Small intestine (tissue), 7 donors: ENCODE measurements at regions not wholly inside any gene's neighbourhood (a gene's known extent, or its start where the extent isn't known, plus 50 kb on each side); places are given as distances from the start of the nearest gene placed in this dataset.

Source experiments
- DNase-seq, 2 donors: peaks; one replicate each; pipeline versions ENCODE4 v3.0.0 to v3.0.0-alpha.2; 2013
- FAIRE-seq: peaks from 2 replicates; lab custom pipeline; 2012; peaks lifted over from hg19 to GRCh38; lab: Jason Lieb, UNC
- H3K27ac ChIP-seq, 3 donors: one replicate each; pipeline ENCODE4 v1.5.1; 2013; ENCODE audit warnings: low read length in 2 of 3, mild to moderate bottlenecking in 2 of 3, control low read depth in 1 of 3, inconsistent platforms in 1 of 3, low read depth in 1 of 3, moderate library complexity in 1 of 3
- H3K27me3 ChIP-seq, 3 donors: one replicate each; pipeline ENCODE4 v1.6.1; 2013; ENCODE audit warnings: low read length in 3 of 3, inconsistent platforms in 1 of 3; ENCODE audit not compliant: control insufficient read depth in 3 of 3, insufficient read depth in 3 of 3
- H3K36me3 ChIP-seq, 3 donors: one replicate each; pipeline ENCODE4 v1.6.1; 2013; ENCODE audit warnings: low read length in 3 of 3, inconsistent platforms in 1 of 3, low read depth in 1 of 3, mild to moderate bottlenecking in 1 of 3, moderate library complexity in 1 of 3; ENCODE audit not compliant: control insufficient read depth in 3 of 3, insufficient read depth in 2 of 3
- H3K4me1 ChIP-seq, 3 donors: one replicate each; pipeline ENCODE4 v1.6.1; 2013; ENCODE audit warnings: low read length in 2 of 3, inconsistent platforms in 1 of 3, low read depth in 1 of 3, mild to moderate bottlenecking in 1 of 3, moderate library complexity in 1 of 3; ENCODE audit not compliant: control insufficient read depth in 3 of 3, insufficient read depth in 2 of 3
- H3K4me3 ChIP-seq, 3 donors: one replicate each; pipeline ENCODE4 v1.5.1; 2013; ENCODE audit warnings: low read length in 3 of 3, control low read depth in 1 of 3, inconsistent platforms in 1 of 3, low read depth in 1 of 3, mild to moderate bottlenecking in 1 of 3, moderate library complexity in 1 of 3
- H3K9me3 ChIP-seq, 2 donors: one replicate each; pipeline ENCODE4 v1.6.1; 2013; ENCODE audit warnings: low read depth in 1 of 2, low read length in 1 of 2; ENCODE audit not compliant: control insufficient read depth in 2 of 2, insufficient read depth in 1 of 2
- WGBS, 3 donors: extraction: QIAGEN DNeasy Blood & Tissue Kit; methylation state at CpG; one replicate each; pipeline ENCODE4 v1.1.7; 2013; 5-methylcytosine and 5-hydroxymethylcytosine counted together
- donor health status: healthy with polysubstance abuse.
- donor health status: control.
- donor health status: control.
- donor health status: Bipolar disorder and iron deficiency.
- donor health status: healthy.

DNA sequence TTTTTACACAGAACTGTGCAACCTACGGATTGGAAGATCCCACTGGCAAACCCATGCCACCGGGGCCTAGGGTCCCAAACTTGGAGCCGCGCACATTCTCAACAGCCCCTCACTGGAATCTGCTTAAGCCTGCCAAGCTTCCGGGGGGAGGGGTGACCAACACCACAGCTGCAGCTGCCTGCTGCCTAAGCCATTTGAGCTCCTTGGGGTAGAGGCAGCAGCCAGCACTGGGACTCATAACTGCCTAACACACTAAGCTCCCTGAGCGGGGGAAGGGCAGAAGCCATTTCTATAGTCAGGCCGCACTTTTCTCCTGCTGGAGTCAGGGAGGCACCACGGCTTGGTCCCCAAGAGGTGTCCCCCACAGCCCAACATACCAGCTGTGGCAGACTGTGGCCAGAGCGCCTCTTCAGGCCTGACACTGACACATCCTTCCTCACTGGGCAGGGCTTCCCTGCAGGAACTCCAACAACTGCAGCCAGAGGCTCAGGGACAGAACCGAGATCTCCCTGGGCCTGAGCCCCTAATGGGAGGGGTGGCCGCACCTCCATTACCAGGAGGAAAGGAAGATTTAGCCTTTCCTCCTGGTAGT lies 270.3 kb upstream of the ECI2 start:
- FAIRE-seq = no peak
- Histone ChIP-seq H3K27ac (no peak overlapping the region), H3K27me3 (peaks cover 0 to 1% (median 0%) of the 10 kb centered on the region in 3 donors), H3K4me3 (no peak overlapping the region), H3K4me1 (no peaks in the 10 kb centered on the region), H3K9me3 (no peaks in the 10 kb centered on the region), H3K36me3 (no peaks in the 10 kb centered on the region)
- DNase-seq = no peak
- WGBS, 3 donors = 78 to 86% (median 80%) methylated on average over 11 of the region's 11 CpGs

DNA sequence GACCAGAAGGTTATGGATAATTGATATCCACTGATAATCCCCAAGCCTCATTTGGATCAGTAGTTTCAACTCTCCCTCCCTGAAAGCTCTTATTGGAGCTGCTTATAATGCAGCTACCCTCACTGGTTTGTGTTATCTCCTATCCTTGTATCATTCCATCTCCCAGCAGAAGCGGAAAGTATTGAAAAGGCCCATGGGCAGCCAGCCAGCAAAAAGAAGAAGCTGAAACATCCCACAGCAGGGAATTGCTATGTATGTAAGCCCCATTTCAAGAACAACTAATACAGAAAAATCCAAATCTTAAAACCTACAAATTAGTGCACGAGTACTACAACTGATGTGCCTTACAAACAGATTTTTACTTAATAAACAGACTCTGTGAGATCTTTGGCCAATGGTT lies 269.0 kb upstream of the ECI2 start:
- H3K9me3 ChIP-seq = no peaks in the 10 kb centered on the region
- H3K27ac ChIP-seq = no peak overlapping the region
- 84 to 88% (median 86%) methylated on average over 2 of the region's 2 CpGs for WGBS, 3 donors
- H3K27me3 ChIP-seq = peaks cover 0 to 4% (median 0%) of the 10 kb centered on the region in 3 donors
- H3K4me1 ChIP-seq = no peaks in the 10 kb centered on the region
- no peak overlapping the region for H3K4me3 ChIP-seq
- no peaks in the 10 kb centered on the region for H3K36me3 ChIP-seq
- no peak for FAIRE-seq
- DNase-seq = no peak

DNA sequence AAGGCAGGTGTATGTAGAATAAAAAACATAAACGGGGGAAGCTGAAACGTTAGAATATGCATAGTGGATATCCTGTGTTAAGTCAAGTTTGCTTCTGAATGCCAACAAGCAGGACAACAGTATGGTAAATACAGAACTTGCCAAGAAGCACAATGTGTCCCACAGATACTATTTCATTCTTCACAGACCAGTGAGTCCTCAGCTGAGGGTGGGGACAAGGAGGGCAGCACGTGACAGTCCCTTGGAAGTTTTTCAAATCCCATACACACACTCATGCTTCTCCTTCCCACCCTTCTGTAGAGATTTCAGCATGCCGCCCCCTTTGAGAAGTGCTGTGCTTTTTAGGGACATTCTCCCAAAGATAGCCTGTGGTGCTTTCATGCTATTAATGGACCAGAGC lies 268.5 kb upstream of the ECI2 start:
- FAIRE-seq (no peak), DNase-seq (no peak)
- Histone ChIP-seq H3K9me3 (no peaks in the 10 kb centered on the region), H3K27ac (no peak overlapping the region), H3K4me3 (no peak overlapping the region), H3K4me1 (no peaks in the 10 kb centered on the region), H3K36me3 (no peaks in the 10 kb centered on the region), H3K27me3 (peaks cover 0 to 4% (median 0%) of the 10 kb centered on the region in 3 donors)
- WGBS, 3 donors = 62 to 73% (median 68%) methylated on average over 4 of the region's 4 CpGs

DNA sequence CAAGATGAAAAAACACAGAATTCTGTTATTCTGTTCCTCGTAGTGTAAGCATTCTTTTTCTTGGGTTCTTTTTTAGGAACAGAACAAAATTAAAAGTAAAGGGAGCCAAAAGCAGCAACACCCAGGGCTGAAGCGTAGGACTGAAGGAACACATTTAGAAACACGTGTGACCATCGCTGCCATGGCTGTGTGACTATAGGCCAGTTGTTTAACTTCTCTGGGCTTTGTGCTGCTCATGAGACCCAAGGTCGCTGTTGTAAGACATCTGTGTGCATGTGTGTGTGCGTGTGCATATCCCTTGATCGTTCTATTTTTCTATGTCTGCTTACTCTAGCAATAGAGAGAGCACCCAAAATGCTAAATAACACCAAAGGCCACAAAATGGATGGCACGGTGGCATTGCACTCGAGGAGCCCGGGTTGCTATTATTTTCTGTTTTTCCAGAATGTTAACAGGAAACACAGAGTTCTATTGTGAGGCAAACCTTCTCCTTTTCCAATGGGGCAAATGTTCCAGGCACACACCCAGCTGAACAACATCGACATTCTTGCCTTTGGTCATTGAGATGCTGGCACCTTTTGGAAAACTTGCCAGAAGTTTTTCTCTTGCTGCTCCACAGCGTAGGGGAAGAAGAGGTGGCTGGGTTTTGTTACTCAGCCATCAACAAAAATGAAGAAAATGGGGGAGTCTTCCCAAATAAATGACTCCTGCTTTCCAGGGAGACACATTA lies 267.8 kb upstream of the ECI2 start:
- FAIRE-seq (no peak), DNase-seq (no peak)
- H3K36me3 ChIP-seq = no peaks in the 10 kb centered on the region
- 77 to 84% (median 83%) methylated on average over 12 of the region's 12 CpGs for WGBS, 3 donors
- peaks cover 0 to 4% (median 0%) of the 10 kb centered on the region in 3 donors for H3K27me3 ChIP-seq
- H3K4me1 ChIP-seq = no peaks in the 10 kb centered on the region
- H3K27ac ChIP-seq = no peak overlapping the region
- H3K4me3 ChIP-seq = no peak overlapping the region
- H3K9me3 ChIP-seq = no peaks in the 10 kb centered on the region

DNA sequence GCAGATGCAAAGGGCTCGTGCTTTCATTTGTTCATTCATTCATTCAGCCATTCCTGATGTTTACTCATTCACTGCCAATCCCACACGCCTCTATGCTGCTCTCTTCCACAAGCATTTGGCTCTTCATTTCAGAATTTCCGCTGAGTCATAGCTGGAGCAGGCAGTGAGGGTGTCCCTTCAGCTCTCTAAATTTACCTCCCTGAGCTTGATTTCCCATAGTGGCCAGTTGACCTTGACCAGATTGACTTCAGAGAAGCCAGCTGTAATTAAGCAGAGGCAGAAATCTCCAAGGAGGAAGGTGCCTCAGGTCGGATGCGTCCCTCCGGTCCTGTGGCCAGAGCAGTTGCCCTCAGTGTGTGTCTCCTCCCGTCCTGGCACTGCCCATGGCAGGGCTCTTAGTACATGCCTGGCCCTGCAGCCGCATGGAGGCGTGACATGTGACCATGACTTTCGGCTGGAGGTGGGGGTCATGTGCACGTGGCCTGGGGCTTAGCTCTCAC lies 267.2 kb upstream of the ECI2 start:
- WGBS, 3 donors = 54 to 59% (median 57%) methylated on average over 11 of the region's 11 CpGs
- FAIRE-seq = no peak
- Histone ChIP-seq H3K4me1 (no peaks in the 10 kb centered on the region), H3K27me3 (peaks cover 0 to 4% (median 0%) of the 10 kb centered on the region in 3 donors), H3K36me3 (no peaks in the 10 kb centered on the region), H3K27ac (peak overlapping the region in 1 of 3 donors; percentile 55), H3K9me3 (no peaks in the 10 kb centered on the region), H3K4me3 (no peak overlapping the region)
- DNase-seq = no peak

DNA sequence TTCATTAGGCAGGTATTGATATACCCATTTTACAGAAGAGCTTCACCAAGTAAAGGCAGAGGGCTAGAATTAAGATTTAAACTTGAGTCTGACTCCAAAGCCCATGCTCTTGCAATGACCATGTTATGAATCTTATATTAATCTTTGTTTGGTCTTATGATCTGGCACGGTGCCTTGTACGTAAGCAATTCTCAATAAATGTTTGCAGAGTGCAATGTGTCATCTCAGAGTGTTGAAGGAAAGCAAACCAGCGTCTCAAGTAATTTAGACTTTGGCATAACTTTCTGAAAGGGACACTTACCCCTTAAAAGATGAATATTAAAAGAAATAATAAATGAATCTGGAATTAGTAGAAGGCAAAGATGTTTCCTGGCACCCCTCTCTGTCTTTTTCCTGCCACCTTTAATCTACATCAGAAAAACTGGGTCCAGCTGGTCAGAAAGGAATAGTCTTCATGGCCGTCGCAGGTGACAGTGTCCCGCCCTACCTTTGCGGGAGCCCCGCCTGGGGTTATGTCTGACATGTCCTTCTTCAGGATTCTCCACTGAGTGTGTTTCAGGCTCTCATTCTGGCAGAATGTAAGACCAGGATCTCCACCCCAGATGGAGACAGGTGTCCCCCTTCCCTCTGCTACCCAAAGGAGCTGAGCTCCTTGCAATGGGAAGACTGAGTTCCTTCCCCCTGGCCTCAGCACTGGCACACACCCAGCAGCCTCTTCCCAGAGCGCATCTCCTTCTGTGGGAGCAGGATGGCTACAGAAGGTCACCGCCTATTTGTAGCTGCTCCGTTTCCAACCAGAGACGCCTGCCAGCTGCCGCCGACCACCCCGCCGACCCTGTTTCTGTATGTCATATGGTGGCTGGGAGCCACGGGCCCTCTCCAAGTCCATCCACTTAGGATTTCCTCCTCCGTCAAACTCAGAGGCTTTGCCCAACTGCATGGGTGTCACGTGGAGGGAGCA lies 266.3 kb upstream of the ECI2 start:
- Histone ChIP-seq H3K27me3 (peaks cover 0 to 4% (median 0%) of the 10 kb centered on the region in 3 donors), H3K4me3 (no peak overlapping the region), H3K4me1 (no peaks in the 10 kb centered on the region), H3K36me3 (no peaks in the 10 kb centered on the region), H3K9me3 (no peaks in the 10 kb centered on the region), H3K27ac (no peak overlapping the region)
- FAIRE-seq (no peak), DNase-seq (no peak)
- 63 to 67% (median 67%) methylated on average over 19 of the region's 19 CpGs for WGBS, 3 donors

DNA sequence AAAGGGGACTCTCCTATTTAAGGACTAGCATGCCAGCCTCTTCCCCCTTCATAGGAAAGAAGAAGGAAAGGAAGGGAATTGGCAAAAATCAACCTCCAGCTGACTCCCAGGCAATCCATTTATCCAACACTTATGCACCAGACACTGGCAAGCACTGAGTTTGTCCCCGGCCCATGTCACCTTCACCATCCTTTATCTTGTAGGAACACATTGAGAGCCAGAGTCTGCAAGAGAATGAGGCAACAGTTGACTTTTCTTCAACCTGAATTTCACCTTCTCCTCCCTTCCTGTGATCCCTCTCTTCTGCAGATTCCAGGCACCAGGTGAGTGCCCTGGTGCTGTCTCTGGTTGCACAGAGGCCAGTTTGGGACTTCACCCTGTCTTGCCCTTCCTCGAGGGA lies 264.3 kb upstream of the ECI2 start:
- no peak for FAIRE-seq
- no peaks in the 10 kb centered on the region for H3K36me3 ChIP-seq
- no peaks in the 10 kb centered on the region for H3K4me1 ChIP-seq
- H3K4me3 ChIP-seq = no peak overlapping the region
- H3K27ac ChIP-seq = no peak overlapping the region
- no peak for DNase-seq
- peaks cover 0 to 4% (median 0%) of the 10 kb centered on the region in 3 donors for H3K27me3 ChIP-seq
- 63 to 74% (median 67%) methylated on average over 2 of the region's 2 CpGs for WGBS, 3 donors
- no peaks in the 10 kb centered on the region for H3K9me3 ChIP-seq

DNA sequence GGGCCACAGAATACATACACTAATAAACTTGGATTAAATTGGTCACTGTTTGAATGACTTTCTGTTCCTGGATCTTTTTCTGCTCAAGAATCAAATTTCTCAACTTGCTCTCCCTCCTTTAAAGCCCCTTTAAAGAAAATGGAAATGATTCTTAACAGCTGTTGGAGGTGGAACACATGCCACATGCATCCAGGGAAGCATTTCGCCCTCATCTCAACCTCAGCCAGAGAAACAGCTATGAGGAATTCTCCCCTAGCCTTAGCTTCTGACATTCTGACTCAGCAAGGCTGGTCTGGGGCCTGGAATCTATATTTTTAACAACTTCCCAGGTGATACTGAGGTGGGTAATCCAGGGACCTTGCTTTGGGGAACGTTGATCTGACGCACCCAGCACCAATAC lies 263.4 kb upstream of the ECI2 start:
- FAIRE-seq = no peak
- 84 to 86% (median 86%) methylated on average over 3 of the region's 3 CpGs for WGBS, 3 donors

More for the DNA sequence above, 263.4 kb upstream of the ECI2 start:
- Histone ChIP-seq H3K4me1 (no peaks in the 10 kb centered on the region), H3K36me3 (no peaks in the 10 kb centered on the region), H3K27me3 (peaks cover 0 to 4% (median 0%) of the 10 kb centered on the region in 3 donors), H3K27ac (no peak overlapping the region), H3K4me3 (no peak overlapping the region), H3K9me3 (no peaks in the 10 kb centered on the region)
- no peak for DNase-seq
